Epithelial cell of proximal tubule (primary cell): ENCODE measurements at regions not wholly inside any gene's neighbourhood (a gene's known extent, or its start where the extent isn't known, plus 50 kb on each side); places are given as distances from the start of the nearest gene placed in this dataset.

Source experiments
- DNase-seq: peaks from one replicate; pipeline ENCODE4 v3.0.0-alpha.2; 2011; ENCODE audit warnings: low read depth
- H3K4me3 ChIP-seq: 2 replicates; pipeline ENCODE4 v1.5.1; 2011; ENCODE audit warnings: low read depth, mild to moderate bottlenecking, low read length
- TF ChIP-seq, protein P1 (sequence below): conservative IDR thresholded peaks from 2 replicates; pipeline ENCODE4 v1.5.1; 2012; ENCODE audit warnings: low read depth, mild to moderate bottlenecking, low read length

DNA sequence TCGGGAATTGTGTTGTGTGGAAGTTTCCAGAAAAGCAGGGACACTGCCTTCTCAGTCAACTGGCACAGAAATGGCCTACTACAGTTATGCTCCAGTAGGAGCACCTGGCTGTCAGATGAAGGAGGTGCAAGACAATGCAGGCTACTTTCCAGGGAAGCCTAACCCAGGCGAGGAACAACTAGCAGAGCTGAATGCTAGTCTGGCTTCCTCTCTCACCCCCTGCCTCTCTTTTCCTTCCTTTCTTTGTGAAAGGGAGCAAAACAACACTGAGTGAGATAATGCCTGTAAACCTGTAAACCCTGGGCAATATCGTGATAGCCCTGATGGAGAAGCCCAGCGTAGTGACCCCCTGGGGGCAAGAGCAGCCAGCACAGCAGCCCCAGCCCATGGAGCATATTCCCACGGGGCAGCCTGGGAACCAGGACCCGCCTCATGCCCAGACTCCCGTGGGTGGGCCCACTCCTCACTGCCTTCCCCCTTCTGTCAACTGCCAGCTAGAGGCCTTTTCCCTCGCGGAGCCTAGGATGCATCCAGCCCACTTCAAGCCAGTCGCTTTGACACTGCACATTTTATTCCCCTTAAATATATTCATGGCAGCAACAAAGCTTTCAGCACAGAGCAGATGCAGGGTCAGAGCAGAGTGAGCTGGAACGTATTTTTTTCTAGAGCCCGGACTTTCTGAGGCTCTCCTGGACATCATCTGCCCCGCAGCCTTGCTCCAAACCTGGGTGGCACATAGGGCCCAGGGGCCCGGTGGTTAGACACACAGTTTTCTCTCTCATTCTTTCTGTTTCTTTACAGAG, 77.0 kb downstream of the PDCL3 start:
- no peak for DNase-seq
- no peak overlapping the region for H3K4me3 ChIP-seq
- TF ChIP-seq, protein P1, sequence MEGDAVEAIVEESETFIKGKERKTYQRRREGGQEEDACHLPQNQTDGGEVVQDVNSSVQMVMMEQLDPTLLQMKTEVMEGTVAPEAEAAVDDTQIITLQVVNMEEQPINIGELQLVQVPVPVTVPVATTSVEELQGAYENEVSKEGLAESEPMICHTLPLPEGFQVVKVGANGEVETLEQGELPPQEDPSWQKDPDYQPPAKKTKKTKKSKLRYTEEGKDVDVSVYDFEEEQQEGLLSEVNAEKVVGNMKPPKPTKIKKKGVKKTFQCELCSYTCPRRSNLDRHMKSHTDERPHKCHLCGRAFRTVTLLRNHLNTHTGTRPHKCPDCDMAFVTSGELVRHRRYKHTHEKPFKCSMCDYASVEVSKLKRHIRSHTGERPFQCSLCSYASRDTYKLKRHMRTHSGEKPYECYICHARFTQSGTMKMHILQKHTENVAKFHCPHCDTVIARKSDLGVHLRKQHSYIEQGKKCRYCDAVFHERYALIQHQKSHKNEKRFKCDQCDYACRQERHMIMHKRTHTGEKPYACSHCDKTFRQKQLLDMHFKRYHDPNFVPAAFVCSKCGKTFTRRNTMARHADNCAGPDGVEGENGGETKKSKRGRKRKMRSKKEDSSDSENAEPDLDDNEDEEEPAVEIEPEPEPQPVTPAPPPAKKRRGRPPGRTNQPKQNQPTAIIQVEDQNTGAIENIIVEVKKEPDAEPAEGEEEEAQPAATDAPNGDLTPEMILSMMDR = no peak

DNA sequence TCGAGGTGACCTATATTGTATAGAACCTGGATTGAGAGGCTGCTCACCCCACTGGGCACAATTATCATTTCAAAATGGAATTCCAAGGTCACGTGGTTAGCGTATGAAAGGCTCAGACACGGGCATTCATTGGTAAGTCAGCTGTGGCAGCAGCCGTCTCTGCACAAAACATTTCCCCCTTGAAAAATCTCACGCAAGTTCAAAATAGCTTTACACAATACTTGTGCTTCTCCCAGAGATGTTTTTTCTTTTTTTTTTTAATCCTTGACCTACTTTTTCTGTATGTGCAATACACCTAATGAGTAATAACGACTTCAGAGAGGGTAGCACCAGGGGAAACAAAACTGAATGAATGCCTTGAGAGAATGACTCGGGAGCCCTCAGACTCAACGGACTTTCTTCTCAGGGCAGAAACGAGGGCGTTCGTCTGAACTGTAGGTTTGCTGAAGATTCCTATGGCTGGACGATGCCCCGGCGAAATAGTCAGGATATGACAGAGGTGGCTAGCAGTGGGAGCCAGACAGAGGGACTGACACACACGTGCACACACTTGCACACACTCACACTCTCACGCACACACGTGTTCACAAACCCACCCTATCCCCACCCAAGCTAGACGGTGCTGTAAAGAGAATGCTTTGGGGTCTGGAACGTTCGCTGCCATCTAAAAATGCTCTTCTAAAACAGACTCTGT, 77.8 kb downstream of the PDCL3 start:
- DNase-seq = no peak
- H3K4me3 ChIP-seq = no peak overlapping the region
- TF ChIP-seq, protein P1 = no peak

DNA sequence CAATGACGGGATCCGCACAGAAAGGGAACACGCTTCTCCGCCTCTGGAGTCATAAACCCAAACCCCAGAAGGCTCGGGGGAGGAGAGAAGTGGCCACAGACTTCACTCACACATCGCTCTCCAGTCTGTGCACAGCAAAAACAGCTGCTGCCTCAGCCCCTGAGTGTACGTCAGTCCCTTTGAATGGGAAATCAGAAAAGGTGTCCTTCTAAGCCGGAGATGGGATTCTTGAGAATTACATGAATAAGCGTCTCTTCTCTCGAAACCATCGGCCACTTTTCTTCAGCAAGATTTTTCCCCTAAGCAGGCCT, 78.3 kb downstream of the PDCL3 start:
- no peak for DNase-seq
- TF ChIP-seq, protein P1 = no peak
- no peak overlapping the region for H3K4me3 ChIP-seq

DNA sequence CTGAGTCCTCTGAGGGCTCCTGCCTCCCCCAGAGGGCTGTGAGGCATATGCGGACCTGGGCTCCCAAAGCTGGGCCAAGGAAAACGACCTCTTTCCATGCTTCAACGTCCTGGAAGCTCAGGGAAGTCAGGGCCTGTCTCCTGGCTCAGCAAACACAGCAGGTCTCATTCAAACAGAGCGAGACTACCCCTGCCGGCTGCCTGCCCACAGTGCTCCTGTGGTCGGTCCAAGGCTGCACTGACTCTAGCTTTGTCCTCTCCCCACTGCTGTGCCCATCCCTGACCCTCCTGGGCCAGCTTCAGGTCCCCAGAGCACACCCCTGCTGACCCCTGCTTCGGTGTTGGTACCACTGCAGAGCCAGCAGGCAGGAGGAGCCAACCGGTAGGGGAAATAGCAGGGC, 79.6 kb downstream of the PDCL3 start:
- TF ChIP-seq, protein P1 = no peak
- DNase-seq = no peak
- no peak overlapping the region for H3K4me3 ChIP-seq

DNA sequence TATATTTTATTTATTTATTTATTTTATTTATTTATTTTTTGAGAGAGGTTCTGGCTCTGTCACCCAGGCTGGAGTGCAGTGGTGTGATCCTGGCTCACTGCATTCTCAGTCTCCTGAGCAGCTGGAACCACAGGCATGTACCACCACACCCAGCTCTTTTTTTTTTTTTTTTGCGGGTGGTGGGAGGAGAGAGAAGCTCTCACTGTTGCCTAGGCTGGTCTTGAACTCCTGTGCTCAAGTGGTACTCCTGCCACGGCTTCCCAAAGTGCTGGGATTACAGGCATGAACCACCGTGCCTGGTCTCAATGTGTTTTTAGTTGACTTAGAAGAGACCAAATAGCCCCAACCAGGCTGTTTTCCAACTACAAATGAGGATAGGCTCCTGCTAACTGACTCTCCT, 80.7 kb downstream of the PDCL3 start:
- H3K4me3 ChIP-seq = no peak overlapping the region
- no peak for DNase-seq
- TF ChIP-seq, protein P1 = no peak

DNA sequence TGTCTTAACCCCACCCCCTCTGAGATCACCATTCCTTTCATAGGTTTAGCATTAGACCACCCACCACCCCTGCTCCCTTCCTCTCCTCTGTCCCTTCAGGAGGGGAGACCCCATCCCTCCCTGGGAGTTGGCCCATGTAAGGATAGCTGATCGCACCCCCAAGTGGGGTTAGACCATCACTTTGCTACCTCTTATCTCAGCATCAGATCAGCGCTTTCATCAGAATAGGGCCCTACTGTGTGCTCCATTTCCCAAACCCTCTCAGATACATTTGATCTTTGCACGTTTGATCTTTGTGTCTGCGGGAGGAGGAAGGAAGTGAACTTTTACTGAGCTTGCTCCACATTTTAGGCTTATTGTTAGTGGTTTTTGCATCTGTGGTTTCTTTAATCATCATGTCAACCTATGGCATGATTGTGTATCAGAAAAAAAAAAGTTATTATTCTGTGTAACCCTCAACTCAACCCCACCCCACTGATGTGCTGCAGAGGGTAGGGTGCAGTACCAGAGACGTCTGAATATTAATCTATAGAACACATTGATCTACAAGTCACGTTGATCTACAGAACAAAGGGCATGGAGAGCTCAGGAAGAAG, 81.2 kb downstream of the PDCL3 start:
- H3K4me3 ChIP-seq = no peak overlapping the region
- DNase-seq = no peak
- TF ChIP-seq, protein P1 = no peak
